Kidney (tissue), 13 donors: ENCODE measurements at regions not wholly inside any gene's neighbourhood (a gene's known extent, or its start where the extent isn't known, plus 50 kb on each side); places are given as distances from the start of the nearest gene placed in this dataset.

Experiments used
- DNase-seq, 5 donors: peaks; one replicate each; pipeline ENCODE4 v3.0.0-alpha.2; 2013 to 2020
- FAIRE-seq: peaks from 2 replicates; lab custom pipeline; 2012; peaks lifted over from hg19 to GRCh38; lab: Jason Lieb, UNC
- H3K27ac ChIP-seq, 2 donors: one replicate each; pipeline ENCODE4 v1.7.0; 2013; ENCODE audit warnings: low read depth in 2 of 2, low read length in 2 of 2, inconsistent platforms in 1 of 2
- H3K27me3 ChIP-seq: one replicate; pipeline ENCODE4 v1.7.1; 2013; ENCODE audit warnings: low read length, inconsistent platforms; ENCODE audit not compliant: control insufficient read depth, insufficient read depth
- H3K36me3 ChIP-seq, 3 donors: one replicate each; pipeline versions ENCODE4 v1.7.0 to v1.7.1; 2013; ENCODE audit warnings: low read length in 3 of 3, control low read depth in 1 of 3, inconsistent platforms in 1 of 3; ENCODE audit not compliant: insufficient read depth in 3 of 3, control insufficient read depth in 2 of 3
- H3K4me1 ChIP-seq, 3 donors: one replicate each; pipeline versions ENCODE4 v1.7.0 to v1.7.1; 2013; ENCODE audit warnings: low read length in 3 of 3, inconsistent platforms in 1 of 3, low read depth in 1 of 3; ENCODE audit not compliant: control insufficient read depth in 2 of 3, insufficient read depth in 2 of 3
- H3K4me3 ChIP-seq, 3 donors: one replicate each; pipeline versions ENCODE4 v1.7.0 to v1.8.1; 2013; ENCODE audit warnings: low read length in 3 of 3, control low read depth in 1 of 3, inconsistent platforms in 1 of 3
- H3K9ac ChIP-seq, 3 donors: one replicate each; pipeline versions ENCODE4 v1.7.0 to v1.7.1; 2013; ENCODE audit warnings: low read length in 3 of 3, control low read depth in 1 of 3, inconsistent platforms in 1 of 3
- H3K9me3 ChIP-seq, 3 donors: one replicate each; pipeline versions ENCODE4 v1.7.0 to v1.7.1; 2013; ENCODE audit warnings: low read length in 3 of 3, control low read depth in 1 of 3, inconsistent platforms in 1 of 3; ENCODE audit not compliant: control insufficient read depth in 2 of 3, insufficient read depth in 1 of 3
- intact Hi-C: fragments of 100-400 bp; cut with DNase I; formaldehyde crosslinking; loops from one replicate; pipeline ENCODE4 v1.11.1; 2022
- TF ChIP-seq, protein P1 (sequence below): IDR thresholded peaks from 3 replicates; pipeline ENCODE4 v1.5.1; 2012; ENCODE audit warnings: mild to moderate bottlenecking, moderate library complexity, borderline replicate concordance; ENCODE audit not compliant: insufficient read depth; ENCODE audit errors: extremely low read depth
- donor health status: control.
- donor health status: control.
- donor health status: control.
- donor health status: control.
- donor health status: control.
- donor health status: DM: yes; HTN: yes; CAD: no.
- donor health status: Normal renal cell carcinoma (clear cell type).

DNA sequence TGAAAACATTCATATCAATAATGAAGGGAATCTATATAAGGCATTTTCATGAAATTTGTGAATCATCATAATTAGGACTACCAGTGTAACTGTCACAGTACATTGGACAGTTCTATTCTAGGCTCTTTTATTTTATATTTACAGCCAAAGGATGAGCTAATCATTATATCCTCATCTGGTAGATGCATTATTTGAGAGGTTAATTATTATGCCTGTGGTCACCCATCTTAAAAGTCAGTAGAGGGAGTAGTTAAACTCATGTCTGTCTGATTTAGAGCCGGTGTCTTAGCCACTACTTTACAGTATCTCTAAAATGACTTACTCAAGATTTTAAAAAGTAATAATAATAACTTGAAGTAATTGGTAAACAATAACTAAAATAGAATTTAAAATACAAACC, 899.3 kb upstream of the MAP3K7 start:
- TF ChIP-seq, protein P1, sequence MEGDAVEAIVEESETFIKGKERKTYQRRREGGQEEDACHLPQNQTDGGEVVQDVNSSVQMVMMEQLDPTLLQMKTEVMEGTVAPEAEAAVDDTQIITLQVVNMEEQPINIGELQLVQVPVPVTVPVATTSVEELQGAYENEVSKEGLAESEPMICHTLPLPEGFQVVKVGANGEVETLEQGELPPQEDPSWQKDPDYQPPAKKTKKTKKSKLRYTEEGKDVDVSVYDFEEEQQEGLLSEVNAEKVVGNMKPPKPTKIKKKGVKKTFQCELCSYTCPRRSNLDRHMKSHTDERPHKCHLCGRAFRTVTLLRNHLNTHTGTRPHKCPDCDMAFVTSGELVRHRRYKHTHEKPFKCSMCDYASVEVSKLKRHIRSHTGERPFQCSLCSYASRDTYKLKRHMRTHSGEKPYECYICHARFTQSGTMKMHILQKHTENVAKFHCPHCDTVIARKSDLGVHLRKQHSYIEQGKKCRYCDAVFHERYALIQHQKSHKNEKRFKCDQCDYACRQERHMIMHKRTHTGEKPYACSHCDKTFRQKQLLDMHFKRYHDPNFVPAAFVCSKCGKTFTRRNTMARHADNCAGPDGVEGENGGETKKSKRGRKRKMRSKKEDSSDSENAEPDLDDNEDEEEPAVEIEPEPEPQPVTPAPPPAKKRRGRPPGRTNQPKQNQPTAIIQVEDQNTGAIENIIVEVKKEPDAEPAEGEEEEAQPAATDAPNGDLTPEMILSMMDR, result no peak

GRCh38 chr6:91485047-91485446, 898.2 kb upstream of the MAP3K7 start:
- Histone ChIP-seq H3K27ac (no peak overlapping the region), H3K36me3 (no peaks in the 10 kb centered on the region), H3K4me3 (no peak overlapping the region), H3K27me3 (no peaks in the 10 kb centered on the region), H3K9ac (no peak overlapping the region), H3K4me1 (peaks cover 0 to 10% (median 0%) of the 10 kb centered on the region in 3 donors), H3K9me3 (no peaks in the 10 kb centered on the region)
- FAIRE-seq, result no peak
- intact Hi-C loops, result no loop called here
- DNase-seq, result no peak
- TF ChIP-seq, protein P1, result no peak

More for the DNA sequence above, 899.3 kb upstream of the MAP3K7 start:
- Histone ChIP-seq H3K9me3 (no peaks in the 10 kb centered on the region), H3K27me3 (no peaks in the 10 kb centered on the region), H3K4me1 (peaks cover 0 to 5% (median 0%) of the 10 kb centered on the region in 3 donors), H3K36me3 (no peaks in the 10 kb centered on the region), H3K9ac (no peak overlapping the region), H3K27ac (no peak overlapping the region), H3K4me3 (no peak overlapping the region)
- DNase-seq, result no peak
- intact Hi-C loops, result no loop called here
- peak; percentile 45 for FAIRE-seq

- intact Hi-C loops, result no loop called here
- DNase-seq, result no peak
- no peak overlapping the region for H3K4me3 ChIP-seq
- H3K27ac ChIP-seq, result no peak overlapping the region
- peaks cover 0 to 11% (median 0%) of the 10 kb centered on the region in 3 donors for H3K4me1 ChIP-seq
- no peak for FAIRE-seq
- TF ChIP-seq, protein P1, result no peak
- H3K36me3 ChIP-seq, result no peaks in the 10 kb centered on the region
- no peaks in the 10 kb centered on the region for H3K9me3 ChIP-seq
- H3K27me3 ChIP-seq, result no peaks in the 10 kb centered on the region
- H3K9ac ChIP-seq, result no peak overlapping the region
Observed at GRCh38 chr6:91483415-91484105, 896.7 kb upstream of the MAP3K7 start.
